Astrocyte (in vitro differentiated cells and primary cell): ENCODE measurements at regions not wholly inside any gene's neighbourhood (a gene's known extent, or its start where the extent isn't known, plus 50 kb on each side); places are given as distances from the start of the nearest gene placed in this dataset.

Experiments used
- CTCF ChIP-seq: IDR thresholded peaks from 2 replicates; pipeline ENCODE4 v1.5.1; 2011; ENCODE audit warnings: low read depth, mild to moderate bottlenecking, inconsistent platforms, low read length, moderate library complexity; ENCODE audit not compliant: insufficient read depth
- EZH2 ChIP-seq: IDR thresholded peaks from 2 replicates; pipeline ENCODE4 v1.6.1; 2012; ENCODE audit warnings: mild to moderate bottlenecking, low read length, inconsistent platforms; ENCODE audit not compliant: insufficient read depth

- no peak for TF ChIP-seq CTCF
- TF ChIP-seq EZH2, result no peak
Measured at GRCh38 chr6:62894114-62894513, 317.2 kb upstream of the FKBP1C start.
